ENCODE measurements at regions not wholly inside any gene's neighbourhood (a gene's known extent, or its start where the extent isn't known, plus 50 kb on each side); places are given as distances from the start of the nearest gene placed in this dataset.
"Not testable (repeated sequence)": the region's sequence is repeated elsewhere in the genome, so short reads cannot be mapped to it uniquely, and the experiment has no call there.

- DNase-seq (ENCODE audit: low read depth in 2 of 3, low spot score in 1 of 3): no peak
Measured at GRCh38 chr10:130261306-130261705, 125.1 kb downstream of the GLRX3 start.

DNA sequence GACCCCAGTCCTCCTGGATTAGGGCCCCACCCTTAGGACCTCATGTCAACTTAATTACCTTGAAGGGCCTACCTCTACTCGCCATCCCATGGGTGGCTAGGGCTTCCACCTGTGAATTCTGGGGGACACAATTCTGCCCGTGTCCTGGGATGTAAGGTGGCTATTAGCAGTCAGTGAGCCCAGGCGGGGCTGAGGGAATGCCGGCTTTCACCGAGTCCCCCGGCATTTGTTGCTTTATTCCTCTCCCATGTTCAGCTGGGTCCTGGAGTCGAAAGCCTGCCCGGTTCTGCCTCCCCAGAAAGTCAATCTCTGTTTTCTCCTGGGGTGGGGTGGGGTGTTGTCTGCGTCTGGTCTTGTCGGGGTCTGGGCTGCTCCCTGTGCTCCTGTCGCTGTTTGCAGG is 125.6 kb downstream of the GLRX3 start:
- no peak for DNase-seq (ENCODE audit: low read depth in 2 of 3, low spot score in 1 of 3)

DNA sequence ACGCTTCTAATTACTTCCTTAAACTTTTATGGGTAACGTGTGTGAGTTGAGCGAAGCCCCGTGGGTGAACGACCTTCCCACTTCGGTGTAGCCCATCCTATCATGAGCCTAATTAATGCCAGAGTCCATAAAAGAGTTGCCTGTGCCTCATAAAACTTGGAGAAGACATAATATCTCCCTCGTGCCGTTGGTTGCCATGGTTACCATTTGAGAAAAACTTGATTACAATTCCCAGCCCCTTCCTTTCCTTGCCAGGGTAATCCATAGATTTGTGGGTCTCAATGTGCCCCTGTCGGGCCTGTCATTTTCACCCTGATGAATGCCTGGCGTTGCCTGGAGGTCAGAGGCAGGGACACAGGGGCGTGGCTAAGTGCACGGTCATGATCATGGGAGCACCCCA is 127.1 kb downstream of the GLRX3 start:
- no peak for DNase-seq (ENCODE audit: low read depth in 2 of 3, low spot score in 1 of 3)

DNA sequence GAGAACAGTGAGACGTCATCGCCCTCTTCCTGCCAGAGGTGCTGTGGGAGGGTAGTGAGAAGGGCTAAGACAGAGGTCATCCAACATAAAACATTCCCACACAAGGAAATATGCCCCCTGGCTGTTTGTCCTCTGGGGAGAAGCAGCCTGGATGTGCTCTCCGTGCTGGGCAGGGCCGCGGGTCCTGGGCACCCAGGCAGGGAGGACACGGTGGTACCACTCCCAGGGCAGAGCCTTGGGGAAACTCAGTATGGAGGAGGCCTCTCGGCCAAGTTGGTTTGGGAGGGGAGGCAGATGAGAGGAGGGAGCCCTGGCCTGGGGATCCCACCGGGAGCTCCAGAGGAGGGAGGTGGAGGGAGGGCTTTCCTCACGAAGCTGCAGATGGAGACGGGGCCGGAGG is 129.4 kb downstream of the GLRX3 start:
- DNase-seq (ENCODE audit: low read depth in 2 of 3, low spot score in 1 of 3): no peak

DNA sequence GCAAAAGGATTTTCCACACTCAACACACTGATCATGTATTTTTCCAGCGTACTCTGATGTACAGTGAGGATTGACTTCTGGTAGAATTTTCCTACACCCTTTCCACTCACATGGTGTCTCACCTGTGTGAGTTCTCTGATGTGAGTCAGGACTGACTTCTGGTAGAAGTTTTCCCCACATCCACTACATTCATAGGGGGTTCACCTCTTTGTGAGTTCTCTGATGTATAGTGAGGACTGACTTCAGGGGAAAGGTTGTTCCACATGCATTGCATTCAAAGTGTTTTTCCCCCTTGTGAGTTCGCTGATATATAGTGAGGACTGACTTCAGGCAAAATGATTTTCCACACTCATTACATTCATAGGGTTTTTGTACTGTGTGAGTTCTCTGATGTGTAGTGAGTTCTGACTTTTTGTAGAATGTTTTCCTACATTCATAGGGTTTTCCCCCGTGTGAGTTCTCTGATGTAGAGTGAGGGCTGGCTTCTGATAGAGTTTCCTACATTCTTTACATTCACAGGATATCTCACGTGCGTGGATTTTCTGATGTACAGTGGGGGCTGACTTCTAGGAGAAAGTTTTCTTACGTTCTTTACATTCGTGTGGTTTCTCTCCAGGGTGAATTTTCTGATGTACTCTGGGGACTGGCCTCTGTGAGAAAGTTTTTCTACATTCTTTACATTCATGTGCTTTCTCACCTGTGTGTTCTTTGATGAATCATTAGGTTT is 146.5 kb downstream of the GLRX3 start:
- no peak for DNase-seq (ENCODE audit: low read depth in 2 of 3, low spot score in 1 of 3)

DNA sequence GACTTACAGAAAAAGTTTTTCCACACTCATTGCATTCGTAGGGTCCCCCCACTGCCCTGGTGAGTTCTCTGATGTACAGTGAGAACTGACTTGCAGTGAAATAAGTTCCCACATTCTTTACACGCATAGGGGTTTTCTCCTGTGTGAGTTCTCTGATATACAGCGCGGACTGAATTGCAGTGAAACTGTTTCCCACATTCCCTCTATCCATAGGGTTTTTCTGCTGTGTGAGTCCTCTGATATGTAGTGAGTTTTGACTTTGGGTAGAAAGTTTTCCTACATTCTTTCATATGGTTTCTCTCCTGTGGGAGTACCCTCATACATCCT is 147.0 kb downstream of the GLRX3 start:
- DNase-seq (ENCODE audit: low read depth in 2 of 3, low spot score in 1 of 3): no peak

DNA sequence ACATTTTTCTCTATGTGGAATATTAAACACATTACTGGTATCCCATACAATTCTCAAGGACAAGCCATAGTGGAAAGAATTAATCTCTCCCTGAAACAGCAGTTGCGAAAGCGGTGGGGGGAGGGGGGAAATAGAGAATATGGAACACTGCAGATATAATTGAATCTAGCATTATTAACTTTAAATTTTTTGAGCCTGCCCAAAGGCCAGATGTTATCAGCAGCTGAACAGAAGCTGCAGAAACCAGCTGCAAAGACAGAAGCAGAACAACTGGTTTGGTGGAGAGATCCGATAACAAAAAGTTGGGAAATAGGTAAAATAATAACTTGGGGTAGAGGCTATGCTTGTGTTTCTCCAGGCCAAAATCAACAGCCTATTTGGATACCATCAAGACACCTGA is 159.6 kb downstream of the GLRX3 start:
- DNase-seq (ENCODE audit: low read depth in 2 of 3, low spot score in 1 of 3): not testable (repeated sequence)

GRCh38 chr10:130300608-130301020 is 164.4 kb downstream of the GLRX3 start:
- DNase-seq (ENCODE audit: low read depth in 2 of 3, low spot score in 1 of 3): peak in 2 of 3 donors; percentile 23 to 49

GRCh38 chr10:130301021-130301892 is 165.1 kb downstream of the GLRX3 start:
- peak in 2 of 3 donors; percentile 41 to 68 for DNase-seq (ENCODE audit: low read depth in 2 of 3, low spot score in 1 of 3)

GRCh38 chr10:130326954-130327353 is 190.8 kb downstream of the GLRX3 start:
- DNase-seq (ENCODE audit: low read depth in 2 of 3, low spot score in 1 of 3): no peak

- no peak for DNase-seq (ENCODE audit: low read depth in 2 of 3, low spot score in 1 of 3)
Measured at GRCh38 chr10:130329792-130330191, 193.6 kb downstream of the GLRX3 start.

- no peak for DNase-seq (ENCODE audit: low read depth in 2 of 3, low spot score in 1 of 3)
Measured at GRCh38 chr10:130333185-130333584, 197.0 kb downstream of the GLRX3 start.

DNA sequence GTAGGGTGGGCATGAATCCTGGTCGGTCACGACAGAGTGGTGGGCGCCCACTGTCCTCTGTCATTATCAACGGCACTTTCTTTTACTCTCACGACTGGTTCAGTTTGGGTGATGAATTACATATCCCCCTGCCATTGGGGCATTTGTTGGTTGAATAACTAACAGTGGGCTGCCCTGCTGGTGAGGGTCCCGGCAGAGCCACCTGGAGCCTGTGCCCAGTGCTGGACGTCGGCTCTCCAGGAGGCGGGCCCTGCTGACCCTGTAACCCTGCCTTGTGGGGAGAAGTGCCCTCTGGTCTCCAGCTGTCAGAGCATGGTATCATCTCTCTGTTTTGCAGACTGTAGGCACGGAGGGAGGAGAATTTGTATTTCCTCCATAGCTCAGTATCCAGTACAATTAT is 199.1 kb downstream of the GLRX3 start:
- no peak for DNase-seq (ENCODE audit: low read depth in 2 of 3, low spot score in 1 of 3)

- no peak for DNase-seq (ENCODE audit: low read depth in 2 of 3, low spot score in 1 of 3)
Measured at GRCh38 chr10:130336617-130337304, 200.6 kb downstream of the GLRX3 start.

- no peak for DNase-seq (ENCODE audit: low read depth in 2 of 3, low spot score in 1 of 3)
Measured at GRCh38 chr10:130337305-130337640, 201.1 kb downstream of the GLRX3 start.

DNA sequence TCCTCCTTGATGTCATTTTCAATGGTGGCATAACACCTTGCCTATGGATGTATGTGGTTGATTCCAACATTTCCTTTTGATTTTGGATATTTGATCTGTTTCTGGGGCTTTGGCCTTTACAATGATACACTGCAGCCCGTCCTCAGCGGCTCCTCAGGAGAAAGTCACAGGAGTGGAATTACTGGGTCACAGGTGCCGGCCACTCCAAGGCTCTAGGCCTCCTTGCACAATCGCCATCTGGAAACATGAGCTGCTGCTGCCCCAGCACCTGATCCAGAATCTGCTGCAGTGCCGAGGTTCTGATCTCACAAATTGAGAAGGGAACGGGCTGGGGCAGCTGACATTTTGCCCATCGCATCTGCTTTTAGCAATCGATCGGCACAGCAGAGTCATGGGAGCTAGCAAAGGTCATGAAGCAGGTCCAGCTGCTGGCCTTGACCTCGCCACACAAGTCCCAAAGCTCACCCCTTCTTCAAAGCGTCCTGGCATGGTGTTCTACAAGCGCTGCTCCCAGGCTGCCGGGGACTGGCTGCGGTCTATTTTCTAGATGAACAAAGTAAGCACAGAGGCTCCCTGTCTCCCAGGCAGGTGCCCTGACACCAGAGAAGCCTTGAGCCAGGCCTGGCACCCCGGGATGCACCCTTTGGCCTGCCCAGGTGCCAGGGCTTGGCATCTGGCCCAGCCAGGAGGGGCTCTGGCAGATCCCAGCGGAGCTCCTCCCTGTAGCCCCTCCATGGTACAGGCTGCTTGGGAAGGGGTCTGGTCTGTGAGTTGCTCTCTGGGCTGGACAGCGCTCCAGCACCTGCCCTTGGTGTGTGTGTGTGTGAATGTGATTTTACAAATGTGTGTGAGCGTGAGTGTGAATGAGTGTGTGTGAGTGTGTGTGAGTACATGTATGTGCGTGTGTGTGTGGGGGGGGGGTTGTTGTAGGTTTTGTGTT is 201.8 kb downstream of the GLRX3 start:
- DNase-seq (ENCODE audit: low read depth in 2 of 3, low spot score in 1 of 3): no peak

DNA sequence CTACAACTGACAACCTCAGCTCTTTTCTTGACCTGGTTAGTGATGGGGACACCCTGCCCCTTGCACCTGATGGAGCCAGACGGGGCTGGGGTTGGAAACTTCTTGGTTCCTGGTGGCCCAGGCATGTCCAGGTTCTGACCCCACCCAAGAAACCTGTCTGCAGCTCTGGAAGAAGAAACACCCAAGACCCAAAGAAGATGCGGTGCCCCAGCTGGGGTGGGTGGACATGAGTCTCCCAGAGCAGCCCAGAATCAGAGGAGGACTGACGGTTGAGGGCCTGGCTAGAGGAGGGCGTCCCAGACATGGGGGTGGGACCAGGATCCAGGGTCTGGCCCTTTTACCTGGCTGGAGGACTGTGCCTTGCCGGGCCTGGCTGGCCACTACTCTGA is 202.4 kb downstream of the GLRX3 start:
- DNase-seq (ENCODE audit: low read depth in 2 of 3, low spot score in 1 of 3): no peak

- DNase-seq (ENCODE audit: low read depth in 2 of 3, low spot score in 1 of 3): no peak
Measured at GRCh38 chr10:130339091-130339490, 202.9 kb downstream of the GLRX3 start.

GRCh38 chr10:130339911-130340310 is 203.7 kb downstream of the GLRX3 start:
- DNase-seq (ENCODE audit: low read depth in 2 of 3, low spot score in 1 of 3): no peak

GRCh38 chr10:130340816-130341215 is 204.6 kb downstream of the GLRX3 start:
- DNase-seq (ENCODE audit: low read depth in 2 of 3, low spot score in 1 of 3): no peak

DNA sequence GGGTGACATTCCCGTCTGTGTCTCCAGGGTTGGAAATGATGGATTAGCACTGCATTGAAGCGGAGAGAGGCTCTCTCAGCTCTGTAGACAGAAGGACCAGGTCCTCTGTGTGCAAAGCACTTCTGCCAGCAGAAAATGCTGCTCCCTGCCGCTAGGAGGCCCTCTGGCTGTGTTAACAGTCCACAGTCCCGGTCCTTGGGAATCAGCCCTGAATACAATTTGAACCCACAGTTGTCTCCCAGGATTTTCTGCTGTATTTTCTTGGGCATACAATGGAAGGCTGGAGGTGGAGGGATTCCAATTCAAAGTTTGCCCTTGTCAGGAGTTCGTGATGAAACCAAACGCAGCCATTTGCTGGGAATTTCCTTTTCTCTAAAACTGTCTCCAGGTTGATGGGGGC is 205.2 kb downstream of the GLRX3 start:
- no peak for DNase-seq (ENCODE audit: low read depth in 2 of 3, low spot score in 1 of 3)

All from stimulated activated CD4-positive, alpha-beta T cell treated with anti-CD3 and anti-CD28 coated beads, Interleukin-12 subunit alpha, Interleukin-12 subunit beta, amount 100 ng/mL, for 48 hours (primary cell).